Superior temporal gyrus (tissue), 1 donor: ENCODE measurements at regions not wholly inside any gene's neighbourhood (a gene's known extent, or its start where the extent isn't known, plus 50 kb on each side); places are given as distances from the start of the nearest gene placed in this dataset.

Source experiments
- DNase-seq: peaks from one replicate; pipeline ENCODE4 v3.0.0-alpha.2; 2016; ENCODE audit errors: extremely low spot score

- DNase-seq, result no peak
These were observed 87.2 kb upstream of the GYPC start for GRCh38 chr2:126568734-126569133.

- no peak for DNase-seq
These were observed 84.6 kb upstream of the GYPC start for GRCh38 chr2:126571403-126571802.

GRCh38 chr2:126575631-126576030, 80.3 kb upstream of the GYPC start:
- no peak for DNase-seq

GRCh38 chr2:126579868-126580267, 76.1 kb upstream of the GYPC start:
- DNase-seq, result no peak

GRCh38 chr2:126586317-126586716, 69.6 kb upstream of the GYPC start:
- DNase-seq, result no peak

GRCh38 chr2:126599062-126599461, 56.9 kb upstream of the GYPC start:
- DNase-seq, result no peak

DNA sequence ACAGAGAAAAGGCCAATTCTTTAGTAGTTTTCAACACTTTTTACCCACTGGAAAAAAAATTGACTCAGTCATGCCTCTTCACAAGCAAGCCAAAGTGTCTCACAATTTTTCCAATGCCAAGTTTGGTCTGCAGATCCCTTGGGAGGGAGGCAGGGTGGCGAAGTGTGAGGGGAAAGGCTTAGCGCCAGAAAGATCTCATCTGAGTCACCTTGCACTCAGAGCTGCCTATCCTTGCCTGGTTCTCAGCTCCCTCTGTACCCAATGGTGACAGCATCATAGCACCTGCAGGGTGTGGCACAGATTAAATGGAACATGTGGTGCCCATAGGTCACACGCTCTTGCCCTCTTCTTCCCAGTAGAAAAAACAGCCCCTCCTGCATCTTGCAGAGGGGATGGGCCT, 55.2 kb upstream of the GYPC start:
- no peak for DNase-seq

DNA sequence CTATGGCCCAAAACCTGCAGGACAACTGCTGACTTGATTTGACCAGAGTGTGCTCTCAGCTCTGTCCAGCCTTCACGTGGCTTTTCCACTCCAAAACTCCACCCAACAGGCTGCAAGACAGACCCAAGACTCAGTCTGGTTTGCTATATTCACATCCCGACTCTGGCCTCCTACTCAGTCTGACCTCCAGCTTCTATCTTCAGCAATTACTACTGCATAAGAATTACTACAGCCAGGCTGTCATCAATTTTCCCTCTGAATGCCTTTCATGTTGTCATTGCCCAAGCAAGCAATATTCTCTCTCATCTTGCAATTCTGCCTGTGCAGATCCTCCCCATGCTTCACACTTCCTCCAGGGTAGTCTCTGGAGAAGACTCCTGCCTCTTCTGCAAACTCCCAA, 53.6 kb upstream of the GYPC start:
- no peak for DNase-seq
